Liver (tissue), 7 donors: ENCODE measurements at regions not wholly inside any gene's neighbourhood (a gene's known extent, or its start where the extent isn't known, plus 50 kb on each side); places are given as distances from the start of the nearest gene placed in this dataset.

Experiments used
- DNase-seq: peaks from one replicate; pipeline ENCODE4 v3.0.0-alpha.2; 2017; ENCODE audit warnings: low spot score
- H3K27ac ChIP-seq, 2 donors: one replicate each; pipeline ENCODE4 v1.7.0; 2013; ENCODE audit warnings: inconsistent platforms in 2 of 2, low read length in 2 of 2, control low read depth in 1 of 2, low read depth in 1 of 2, mild to moderate bottlenecking in 1 of 2
- H3K27me3 ChIP-seq, 4 donors: one replicate each; pipeline versions ENCODE4 v1.6.1 to v1.7.0; 2013; ENCODE audit warnings: low read length in 3 of 4, inconsistent platforms in 1 of 4, mild to moderate bottlenecking in 1 of 4, moderate library complexity in 1 of 4; ENCODE audit not compliant: control insufficient read depth in 4 of 4, insufficient read depth in 4 of 4
- H3K36me3 ChIP-seq, 4 donors: one replicate each; pipeline versions ENCODE4 v1.6.1 to v1.7.0; 2013; ENCODE audit warnings: low read length in 3 of 4, mild to moderate bottlenecking in 3 of 4, low read depth in 1 of 4, moderate library complexity in 1 of 4; ENCODE audit not compliant: control insufficient read depth in 4 of 4, insufficient read depth in 3 of 4
- H3K4me1 ChIP-seq, 4 donors: one replicate each; pipeline versions ENCODE4 v1.6.1 to v1.7.0; 2013; ENCODE audit warnings: low read length in 3 of 4, mild to moderate bottlenecking in 3 of 4, moderate library complexity in 1 of 4; ENCODE audit not compliant: control insufficient read depth in 4 of 4, insufficient read depth in 4 of 4
- H3K4me3 ChIP-seq, 3 donors: one replicate each; pipeline versions ENCODE4 v1.6.1 to v1.7.0; 2013; ENCODE audit warnings: low read length in 3 of 3, control low read depth in 1 of 3, low read depth in 1 of 3, mild to moderate bottlenecking in 1 of 3
- H3K9ac ChIP-seq, 2 donors: one replicate each; pipeline ENCODE4 v1.7.0; 2013; ENCODE audit warnings: low read length in 2 of 2, mild to moderate bottlenecking in 2 of 2, moderate library complexity in 2 of 2, control low read depth in 1 of 2, low read depth in 1 of 2
- H3K9me3 ChIP-seq, 4 donors: one replicate each; pipeline versions ENCODE4 v1.6.1 to v1.7.0; 2013; ENCODE audit warnings: low read length in 3 of 4; ENCODE audit not compliant: control insufficient read depth in 4 of 4
- ATF3 ChIP-seq: IDR thresholded peaks from 2 replicates; pipeline ENCODE4 v1.6.1; 2016; ENCODE audit warnings: antibody characterized with exemption
- FOXA1 ChIP-seq: IDR thresholded peaks from 2 replicates; pipeline ENCODE4 v1.6.1; 2016; ENCODE audit warnings: antibody characterized with exemption
- FOXA2 ChIP-seq: IDR thresholded peaks from 2 replicates; pipeline ENCODE4 v1.6.1; 2016; ENCODE audit warnings: antibody characterized with exemption
- GABPA ChIP-seq, 2 donors: IDR thresholded peaks in 1 of 2; conservative IDR thresholded peaks in 1 of 2; 2 replicates each; pipeline ENCODE4 v1.6.1; 2016; ENCODE audit warnings: antibody characterized with exemption in 2 of 2, mild to moderate bottlenecking in 1 of 2, moderate library complexity in 1 of 2
- HNF4A ChIP-seq, 2 donors: conservative IDR thresholded peaks; 2 replicates each; pipeline ENCODE4 v1.6.1; 2016; ENCODE audit warnings: antibody characterized with exemption in 2 of 2, mild to moderate bottlenecking in 2 of 2
- HNF4G ChIP-seq: IDR thresholded peaks from 2 replicates; pipeline ENCODE4 v1.6.1; 2016; ENCODE audit warnings: antibody characterized with exemption
- JUND ChIP-seq, 2 donors: IDR thresholded peaks; 2 replicates each; pipeline ENCODE4 v1.6.1; 2016; ENCODE audit warnings: antibody characterized with exemption in 2 of 2
- NR2F2 ChIP-seq: IDR thresholded peaks from 2 replicates; pipeline ENCODE4 v1.6.1; 2016; ENCODE audit warnings: antibody characterized with exemption
- RAD21 ChIP-seq, 2 donors: IDR thresholded peaks; 2 replicates each; pipeline ENCODE4 v1.6.1; 2016; ENCODE audit warnings: antibody characterized with exemption in 2 of 2, mild to moderate bottlenecking in 2 of 2
- REST ChIP-seq: IDR thresholded peaks from 2 replicates; pipeline ENCODE4 v1.6.1; 2016; ENCODE audit warnings: antibody characterized with exemption, mild to moderate bottlenecking
- SP1 ChIP-seq: IDR thresholded peaks from 2 replicates; pipeline ENCODE4 v1.6.1; 2018; ENCODE audit warnings: antibody characterized with exemption, mild to moderate bottlenecking
- TAF1 ChIP-seq: conservative IDR thresholded peaks from 2 replicates; pipeline ENCODE4 v1.6.1; 2016; ENCODE audit warnings: antibody characterized with exemption, mild to moderate bottlenecking
- YY1 ChIP-seq: IDR thresholded peaks from 2 replicates; pipeline ENCODE4 v1.6.1; 2016; ENCODE audit warnings: antibody characterized with exemption, mild to moderate bottlenecking
- ZBTB33 ChIP-seq: IDR thresholded peaks from 2 replicates; pipeline ENCODE4 v1.6.1; 2016; ENCODE audit warnings: antibody characterized with exemption
- WGBS: extraction: QIAGEN DNeasy Blood & Tissue Kit; methylation state at CpG from one replicate; pipeline ENCODE4 v1.1.7; 2013; 5-methylcytosine and 5-hydroxymethylcytosine counted together
- donor health status: healthy.
- donor health status: healthy.
- donor health status: healthy.
- donor health status: healthy.

- DNase-seq: no peak
- Histone ChIP-seq H3K4me1 (no peaks in the 10 kb centered on the region), H3K4me3 (no peak overlapping the region), H3K27ac (no peak overlapping the region), H3K9me3 (no peaks in the 10 kb centered on the region), H3K9ac (no peak overlapping the region), H3K27me3 (no peaks in the 10 kb centered on the region), H3K36me3 (no peaks in the 10 kb centered on the region)
- TF ChIP-seq JUND (IDR thresholded peaks at IDR 0.05): no peak
- no peak for TF ChIP-seq YY1
- no peak for TF ChIP-seq ZBTB33
- no peak for TF ChIP-seq SP1
- TF ChIP-seq HNF4G: no peak
- 74% methylated on average over 1 of the region's 1 CpG for WGBS
Observed at GRCh38 chr4:123939621-123940020, 543.0 kb downstream of the SPRY1 start.

- Histone ChIP-seq H3K27ac (no peak overlapping the region), H3K36me3 (no peaks in the 10 kb centered on the region), H3K4me1 (no peaks in the 10 kb centered on the region), H3K9ac (no peak overlapping the region), H3K4me3 (no peak overlapping the region), H3K9me3 (no peaks in the 10 kb centered on the region), H3K27me3 (no peaks in the 10 kb centered on the region)
- 62% methylated on average over 2 of the region's 2 CpGs for WGBS
- TF ChIP-seq TAF1 (no peak), ATF3 (no peak), FOXA2 (no peak), ZBTB33 (no peak), GABPA (IDR thresholded peaks at IDR 0.05 in 1 of 2, conservative IDR thresholded peaks at IDR 0.05 in 1 of 2) (no peak), FOXA1 (no peak), REST (no peak), RAD21 (IDR thresholded peaks at IDR 0.05) (no peak), NR2F2 (no peak), YY1 (no peak), HNF4A (conservative IDR thresholded peaks at IDR 0.05) (no peak)
- DNase-seq: no peak
Observed at GRCh38 chr4:123940604-123941003, 544.0 kb downstream of the SPRY1 start.
